ENCODE measurements at regions not wholly inside any gene's neighbourhood (a gene's known extent, or its start where the extent isn't known, plus 50 kb on each side); places are given as distances from the start of the nearest gene placed in this dataset.

DNA sequence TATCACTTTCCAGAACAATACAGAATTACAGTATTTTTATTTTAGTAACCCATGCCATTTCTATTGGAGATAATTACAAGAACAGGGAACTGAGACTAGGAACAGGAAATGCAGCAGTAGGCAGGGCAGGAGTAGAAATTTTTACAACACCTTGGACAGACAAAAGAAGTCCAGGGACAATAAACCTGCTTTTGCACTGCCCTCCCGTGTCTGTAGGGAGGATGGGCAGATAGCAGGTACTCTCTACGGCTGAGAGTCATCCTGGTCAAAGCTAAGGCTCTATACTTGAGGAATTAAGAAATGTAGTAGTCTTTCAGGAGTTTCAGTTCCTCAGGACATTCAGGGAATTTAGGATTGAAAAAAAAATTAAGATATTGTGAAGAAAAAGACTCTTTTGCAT lies 63.4 kb downstream of the VAX1 start:
- TF ChIP-seq, protein P1, sequence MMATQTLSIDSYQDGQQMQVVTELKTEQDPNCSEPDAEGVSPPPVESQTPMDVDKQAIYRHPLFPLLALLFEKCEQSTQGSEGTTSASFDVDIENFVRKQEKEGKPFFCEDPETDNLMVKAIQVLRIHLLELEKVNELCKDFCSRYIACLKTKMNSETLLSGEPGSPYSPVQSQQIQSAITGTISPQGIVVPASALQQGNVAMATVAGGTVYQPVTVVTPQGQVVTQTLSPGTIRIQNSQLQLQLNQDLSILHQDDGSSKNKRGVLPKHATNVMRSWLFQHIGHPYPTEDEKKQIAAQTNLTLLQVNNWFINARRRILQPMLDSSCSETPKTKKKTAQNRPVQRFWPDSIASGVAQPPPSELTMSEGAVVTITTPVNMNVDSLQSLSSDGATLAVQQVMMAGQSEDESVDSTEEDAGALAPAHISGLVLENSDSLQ (IDR thresholded peaks at IDR 0.05), result no peak
- TF ChIP-seq SP1 (IDR thresholded peaks at IDR 0.05) (no peak), SUZ12 (IDR thresholded peaks at IDR 0.05) (no peak), FOXA1 (IDR thresholded peaks at IDR 0.05) (no peak), FOXM1 (IDR thresholded peaks at IDR 0.05; ENCODE audit: borderline replicate concordance) (no peak), ELF4 (IDR thresholded peaks at IDR 0.05) (no peak), NFRKB (IDR thresholded peaks at IDR 0.05) (no peak), BHLHE40 (IDR thresholded peaks at IDR 0.05; ENCODE audit: borderline replicate concordance) (no peak)
